CD4-positive, alpha-beta T cell treated with Interleukin-6 at 100 ng/mL for 8 hours (primary cell): ENCODE measurements at regions not wholly inside any gene's neighbourhood (a gene's known extent, or its start where the extent isn't known, plus 50 kb on each side); places are given as distances from the start of the nearest gene placed in this dataset.
A peak's percentile ranks its signal among the peaks of the same experiment; 100 is the strongest.
"Not testable (repeated sequence)": the region's sequence is repeated elsewhere in the genome, so short reads cannot be mapped to it uniquely, and the experiment has no call there.

Experiments used
- DNase-seq: peaks from one replicate; pipeline ENCODE4 v3.0.0-alpha.2; 2020; ENCODE audit warnings: mixed read lengths, low spot score

- no peak for DNase-seq
These were observed 91.2 kb downstream of the EOMES start for GRCh38 chr3:27630885-27631284.

GRCh38 chr3:27629366-27629765, 92.8 kb downstream of the EOMES start:
- DNase-seq = no peak

- no peak for DNase-seq
These were observed 93.9 kb downstream of the EOMES start for GRCh38 chr3:27628026-27628750.

- DNase-seq = no peak
These were observed 95.5 kb downstream of the EOMES start for GRCh38 chr3:27626596-27627118.

- DNase-seq = no peak
These were observed 96.3 kb downstream of the EOMES start for GRCh38 chr3:27625864-27626263.

GRCh38 chr3:27623085-27623753, 98.9 kb downstream of the EOMES start:
- no peak for DNase-seq

GRCh38 chr3:27617552-27617951, 104.6 kb downstream of the EOMES start:
- DNase-seq = no peak

- DNase-seq = no peak
These were observed 106.1 kb downstream of the EOMES start for GRCh38 chr3:27616031-27616430.

GRCh38 chr3:27615555-27615954, 106.6 kb downstream of the EOMES start:
- DNase-seq = no peak

GRCh38 chr3:27614592-27614991, 107.5 kb downstream of the EOMES start:
- DNase-seq = no peak

GRCh38 chr3:27613846-27614500, 108.2 kb downstream of the EOMES start:
- DNase-seq = no peak

- no peak for DNase-seq
These were observed 111.2 kb downstream of the EOMES start for GRCh38 chr3:27610800-27611525.

- no peak for DNase-seq
These were observed 114.8 kb downstream of the EOMES start for GRCh38 chr3:27607370-27607769.

GRCh38 chr3:27606537-27606936, 115.6 kb downstream of the EOMES start:
- DNase-seq = no peak

- DNase-seq = not testable (repeated sequence)
These were observed 117.1 kb upstream of the SLC4A7 start for GRCh38 chr3:27601311-27601710.

GRCh38 chr3:27599741-27600140, 115.6 kb upstream of the SLC4A7 start:
- DNase-seq = not testable (repeated sequence)

- DNase-seq = no peak
These were observed 112.7 kb upstream of the SLC4A7 start for GRCh38 chr3:27596921-27597320.

GRCh38 chr3:27596334-27596841, 112.2 kb upstream of the SLC4A7 start:
- DNase-seq = peak; percentile 5

GRCh38 chr3:27594096-27594690, 110.0 kb upstream of the SLC4A7 start:
- no peak for DNase-seq

GRCh38 chr3:27593173-27593572, 109.0 kb upstream of the SLC4A7 start:
- DNase-seq = no peak
